Ectodermal cell (in vitro differentiated cells): ENCODE measurements at regions not wholly inside any gene's neighbourhood (a gene's known extent, or its start where the extent isn't known, plus 50 kb on each side); places are given as distances from the start of the nearest gene placed in this dataset.
"Not testable (repeated sequence)": the region's sequence is repeated elsewhere in the genome, so short reads cannot be mapped to it uniquely, and the experiment has no call there.

Experiments used
- H3K27ac ChIP-seq: 2 replicates; pipeline ENCODE4 v1.7.0; 2013; ENCODE audit warnings: mild to moderate bottlenecking, low read depth, low read length; ENCODE audit not compliant: insufficient read depth, poor library complexity, severe bottlenecking
- H3K27me3 ChIP-seq: 2 replicates; pipeline ENCODE4 v1.7.0; 2013; ENCODE audit warnings: mild to moderate bottlenecking, low read length; ENCODE audit not compliant: insufficient read depth, control insufficient read depth, poor library complexity, severe bottlenecking
- H3K36me3 ChIP-seq: one replicate; pipeline ENCODE4 v1.7.0; 2013; ENCODE audit warnings: low read length; ENCODE audit not compliant: control insufficient read depth, insufficient read depth
- H3K4me1 ChIP-seq: one replicate; pipeline ENCODE4 v1.7.0; 2013; ENCODE audit warnings: low read length; ENCODE audit not compliant: control insufficient read depth, insufficient read depth
- H3K4me3 ChIP-seq: 2 replicates; pipeline ENCODE4 v1.7.0; 2013; ENCODE audit warnings: low read depth, low read length, control low read depth; ENCODE audit not compliant: insufficient read depth
- H3K9me3 ChIP-seq: 2 replicates; pipeline ENCODE4 v1.7.0; 2013; ENCODE audit warnings: mild to moderate bottlenecking, low read length, moderate library complexity; ENCODE audit not compliant: control insufficient read depth
- WGBS, 2 experiments: methylation state at CpG; one replicate each; pipeline ENCODE4 v1.1.7; 2013; ENCODE audit warnings: missing lambda C conversion rate in 2 of 2; 5-methylcytosine and 5-hydroxymethylcytosine counted together

DNA sequence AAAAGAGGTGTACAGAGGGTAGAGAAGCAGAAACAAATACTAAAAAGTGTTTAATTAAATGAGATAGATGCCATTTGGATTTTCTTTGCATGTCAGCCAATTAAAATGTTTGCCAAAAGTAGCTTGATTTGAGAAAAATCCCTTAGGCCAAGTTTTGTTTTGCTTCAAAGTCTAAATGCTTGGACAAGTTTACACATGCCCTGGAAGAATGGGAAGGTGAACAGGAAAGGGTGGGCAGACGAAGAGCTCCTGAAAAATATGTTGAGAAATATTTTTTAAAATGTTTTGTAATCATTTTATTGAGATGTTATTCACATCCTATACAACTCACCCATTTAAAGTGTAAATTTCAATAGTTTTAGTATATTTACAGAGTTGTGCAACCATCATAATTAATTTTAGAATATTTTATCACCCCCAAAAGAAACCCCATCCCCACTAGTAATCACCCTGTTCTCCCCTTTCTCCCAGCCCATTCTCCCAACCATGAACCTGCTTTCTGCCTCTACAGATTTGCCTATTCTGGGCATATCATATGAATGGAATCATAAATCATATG, 98.5 kb upstream of the ANK3 start:
- Histone ChIP-seq H3K27me3 (no peaks in the 10 kb centered on the region), H3K27ac (no peak overlapping the region), H3K4me3 (no peak overlapping the region), H3K4me1 (no peaks in the 10 kb centered on the region), H3K36me3 (no peaks in the 10 kb centered on the region), H3K9me3 (no peaks in the 10 kb centered on the region)
- WGBS, 2 experiments = 83% methylated on average over 1 of the region's 1 CpG; no CpG with 5 or more reads in 1 of the 2 experiments

DNA sequence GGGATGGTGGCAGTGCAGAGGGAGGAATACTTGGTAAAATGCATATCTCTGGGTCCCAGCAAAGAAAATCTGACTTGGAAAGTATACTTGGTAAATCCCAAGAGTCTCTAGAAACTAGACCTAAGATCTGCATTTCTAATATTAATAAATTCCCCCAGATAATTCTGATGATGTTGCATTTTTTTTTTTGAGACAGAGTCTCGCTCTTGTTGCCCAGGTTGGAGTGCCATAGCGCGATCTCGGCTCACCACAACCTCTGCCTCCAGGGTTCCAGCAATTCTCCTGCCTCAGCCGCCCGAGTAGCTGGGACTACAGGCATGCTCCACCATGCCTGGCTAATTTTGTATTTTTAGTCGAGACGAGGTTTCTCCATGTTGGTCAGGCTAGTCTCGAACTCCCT, 97.9 kb upstream of the ANK3 start:
- Histone ChIP-seq H3K4me1 (no peaks in the 10 kb centered on the region), H3K27ac (no peak overlapping the region), H3K9me3 (no peaks in the 10 kb centered on the region), H3K27me3 (no peaks in the 10 kb centered on the region), H3K36me3 (no peaks in the 10 kb centered on the region), H3K4me3 (no peak overlapping the region)
- WGBS, 2 experiments = 80 to 84% methylated on average over 9 of the region's 9 CpGs

DNA sequence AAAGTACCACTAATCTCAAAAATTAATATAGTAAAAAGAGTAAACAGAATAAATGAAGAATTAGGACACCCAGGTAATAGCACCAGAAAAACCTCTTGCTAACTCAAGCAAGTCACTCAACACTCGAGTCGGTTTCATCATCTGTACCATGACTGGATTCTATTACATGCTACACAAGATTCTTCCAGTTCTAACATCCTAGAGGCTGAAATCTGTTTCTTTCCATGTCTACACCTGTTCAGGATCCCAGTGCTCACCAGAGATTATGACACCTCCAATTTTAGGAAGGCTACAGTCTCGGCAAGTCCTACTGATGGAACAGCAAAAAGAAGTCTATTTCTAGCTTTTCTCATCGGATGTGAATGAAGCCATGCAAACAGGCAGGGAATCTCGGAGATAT, 95.3 kb upstream of the ANK3 start:
- Histone ChIP-seq H3K27ac (no peak overlapping the region), H3K4me1 (no peaks in the 10 kb centered on the region), H3K27me3 (no peaks in the 10 kb centered on the region), H3K9me3 (no peaks in the 10 kb centered on the region), H3K4me3 (no peak overlapping the region), H3K36me3 (no peaks in the 10 kb centered on the region)
- WGBS, 2 experiments = 92 to 97% methylated on average over 5 of the region's 5 CpGs

DNA sequence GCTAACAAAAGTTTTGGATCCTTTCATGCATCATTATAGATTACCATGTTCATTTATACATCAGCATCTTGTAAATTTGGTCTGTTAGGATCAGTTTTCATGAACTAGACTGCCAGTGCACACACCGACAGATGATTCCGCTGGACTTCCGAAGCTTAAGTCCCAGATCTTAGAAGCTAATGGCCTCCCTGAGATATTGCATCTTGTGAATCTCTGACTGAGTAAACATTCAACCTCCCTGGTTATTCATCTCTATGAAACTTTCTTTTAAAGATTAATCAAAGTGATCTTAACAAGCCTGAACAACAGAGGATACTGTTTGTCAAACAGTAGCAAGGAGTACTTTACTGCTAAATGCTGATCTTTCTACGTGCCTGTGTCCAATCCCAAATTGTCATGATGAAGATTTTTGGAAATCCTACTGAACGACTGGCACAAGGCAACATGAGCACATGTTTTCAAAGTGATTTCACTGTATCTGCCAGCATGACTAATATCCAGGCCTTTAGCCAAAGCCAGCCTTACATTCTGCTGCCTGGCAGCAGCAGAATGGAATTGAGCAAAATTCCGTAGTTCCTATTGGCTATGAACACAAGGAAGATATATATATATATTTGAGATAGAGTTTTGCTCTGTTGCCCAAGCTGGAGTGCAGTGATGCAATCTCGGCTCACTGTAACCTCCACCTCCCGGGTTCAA, 91.3 kb upstream of the ANK3 start:
- H3K27ac ChIP-seq = no peak overlapping the region
- H3K27me3 ChIP-seq = no peaks in the 10 kb centered on the region
- no peaks in the 10 kb centered on the region for H3K4me1 ChIP-seq
- H3K4me3 ChIP-seq = no peak overlapping the region
- H3K36me3 ChIP-seq = no peaks in the 10 kb centered on the region
- H3K9me3 ChIP-seq = no peaks in the 10 kb centered on the region
- WGBS, 2 experiments = 91 to 97% methylated on average over 8 of the region's 8 CpGs

DNA sequence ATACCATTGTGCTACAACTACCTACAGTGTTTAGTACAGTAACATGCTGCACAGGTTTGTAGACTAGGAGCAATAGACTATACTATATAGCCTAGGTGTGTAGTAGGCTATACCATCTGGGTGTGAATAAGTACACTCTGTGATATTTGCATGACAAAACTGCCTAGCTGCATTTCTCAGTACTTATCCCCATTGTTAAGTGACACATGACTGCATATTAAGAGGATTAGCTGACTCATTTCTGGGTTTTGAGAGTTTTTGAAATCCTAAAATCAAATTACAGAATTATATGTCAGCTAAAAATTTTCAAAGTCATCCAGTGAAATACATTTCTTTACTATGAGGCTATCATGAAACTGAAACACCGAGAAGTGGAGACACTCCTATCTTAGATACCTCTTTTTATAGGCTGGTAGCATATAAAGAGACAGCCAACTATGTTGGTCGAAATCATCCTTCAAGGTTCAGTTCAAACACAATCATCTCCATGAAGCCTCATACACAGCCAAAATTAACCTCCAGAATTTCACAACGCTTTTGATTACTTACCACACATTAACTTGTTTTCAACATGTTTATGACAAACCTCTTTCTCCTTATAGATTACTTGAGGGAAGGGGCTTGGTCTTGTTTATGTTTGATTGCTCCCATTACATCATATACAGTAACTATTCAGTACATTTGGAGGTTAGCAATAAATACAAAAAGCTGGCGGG, 89.8 kb upstream of the ANK3 start:
- WGBS, 2 experiments = 89 to 94% methylated on average over 4 of the region's 4 CpGs
- no peak overlapping the region for H3K27ac ChIP-seq

DNA sequence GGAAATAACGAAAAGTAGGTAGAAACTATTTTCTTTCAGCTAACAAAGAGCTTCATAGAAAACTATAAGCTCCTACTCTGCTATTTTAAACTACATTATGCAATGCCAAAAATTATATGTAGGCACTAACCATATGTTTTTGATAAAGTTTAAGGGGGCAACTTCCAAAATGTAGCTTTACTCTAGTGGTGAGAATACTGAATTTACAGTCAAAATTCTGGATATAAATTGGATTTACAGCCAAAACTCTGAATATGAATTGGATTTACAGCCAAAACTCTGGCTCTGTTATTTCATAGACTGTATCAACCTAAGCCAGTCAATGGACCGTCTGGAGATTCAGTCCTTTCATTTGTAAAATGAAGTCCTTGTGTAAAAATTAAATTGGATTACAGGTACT, 86.8 kb upstream of the ANK3 start:
- no peaks in the 10 kb centered on the region for H3K9me3 ChIP-seq
- H3K27me3 ChIP-seq = no peaks in the 10 kb centered on the region
- H3K27ac ChIP-seq = no peak overlapping the region
- no peaks in the 10 kb centered on the region for H3K4me1 ChIP-seq
- 100% methylated on average over 2 of the region's 2 CpGs; no CpG with 5 or more reads in 1 of the 2 experiments for WGBS, 2 experiments
- H3K36me3 ChIP-seq = no peaks in the 10 kb centered on the region
- no peak overlapping the region for H3K4me3 ChIP-seq

More for the DNA sequence above, 89.8 kb upstream of the ANK3 start:
- Histone ChIP-seq H3K36me3 (no peaks in the 10 kb centered on the region), H3K4me3 (no peak overlapping the region), H3K4me1 (no peaks in the 10 kb centered on the region), H3K9me3 (no peaks in the 10 kb centered on the region), H3K27me3 (no peaks in the 10 kb centered on the region)

DNA sequence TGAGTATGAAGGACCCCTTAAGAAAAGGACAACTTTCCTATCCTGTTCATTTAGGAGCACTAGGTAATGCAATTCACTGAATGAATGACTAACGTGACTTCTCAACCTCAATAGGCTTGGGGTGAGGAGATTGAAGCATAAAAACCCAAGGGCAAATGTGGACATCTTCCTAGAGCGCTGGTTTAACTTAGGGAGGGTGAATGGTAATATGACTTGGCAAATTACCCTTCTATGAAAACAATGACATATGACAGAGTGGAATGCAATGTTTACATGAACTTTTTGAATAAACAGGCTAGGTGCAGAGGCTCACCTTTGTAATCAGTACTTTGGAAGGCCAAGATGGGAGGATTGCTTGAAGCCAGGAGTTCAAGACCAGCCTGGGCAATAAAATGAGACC, 83.9 kb upstream of the ANK3 start:
- no peaks in the 10 kb centered on the region for H3K9me3 ChIP-seq
- H3K4me3 ChIP-seq = no peak overlapping the region
- no peaks in the 10 kb centered on the region for H3K27me3 ChIP-seq
- H3K36me3 ChIP-seq = no peaks in the 10 kb centered on the region
- no peaks in the 10 kb centered on the region for H3K4me1 ChIP-seq
- WGBS, 2 experiments = 94 to 97% methylated on average over 2 of the region's 2 CpGs
- H3K27ac ChIP-seq = no peak overlapping the region

DNA sequence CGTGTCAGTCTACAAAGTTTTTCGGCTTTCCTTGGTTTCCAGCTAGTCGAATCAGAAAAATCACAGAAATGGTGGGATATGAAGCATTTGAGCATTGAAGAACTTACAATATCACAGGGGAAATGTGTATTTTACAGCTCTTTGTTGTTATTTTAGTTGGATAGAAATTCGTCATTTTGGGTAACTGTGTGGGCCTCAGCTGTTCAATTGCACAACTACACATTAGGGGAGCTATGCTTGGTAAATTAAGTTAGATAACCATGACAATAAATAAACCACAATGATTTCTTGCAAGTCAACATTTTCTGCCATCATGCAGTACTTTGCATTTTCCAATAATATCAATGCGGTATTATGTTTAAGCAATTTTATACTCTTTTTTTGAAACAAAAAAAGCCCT, 80.4 kb upstream of the ANK3 start:
- no peaks in the 10 kb centered on the region for H3K4me1 ChIP-seq
- 93 to 97% methylated on average over 4 to 5 of the region's 5 CpGs for WGBS, 2 experiments
- H3K36me3 ChIP-seq = no peaks in the 10 kb centered on the region
- no peaks in the 10 kb centered on the region for H3K27me3 ChIP-seq
- no peak overlapping the region for H3K27ac ChIP-seq
- H3K4me3 ChIP-seq = no peak overlapping the region
- H3K9me3 ChIP-seq = no peaks in the 10 kb centered on the region

DNA sequence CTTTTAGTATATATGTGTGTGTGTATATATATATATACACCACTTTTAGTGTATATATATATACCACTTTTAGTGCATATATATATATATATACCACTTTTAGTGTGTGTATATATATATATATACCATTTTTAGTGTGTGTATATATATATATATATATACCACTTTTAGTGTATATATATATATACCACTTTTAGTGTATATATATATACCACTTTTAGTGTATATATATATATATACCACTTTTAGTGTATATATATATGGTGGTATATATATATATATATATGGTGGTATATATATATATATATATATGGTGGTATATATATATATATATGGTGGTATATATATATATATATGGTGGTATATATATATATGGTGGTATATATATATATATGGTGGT, 79.5 kb upstream of the ANK3 start:
- not testable (repeated sequence) for H3K4me1 ChIP-seq, H3K27ac ChIP-seq, H3K36me3 ChIP-seq, H3K9me3 ChIP-seq, H3K4me3 ChIP-seq, H3K27me3 ChIP-seq

DNA sequence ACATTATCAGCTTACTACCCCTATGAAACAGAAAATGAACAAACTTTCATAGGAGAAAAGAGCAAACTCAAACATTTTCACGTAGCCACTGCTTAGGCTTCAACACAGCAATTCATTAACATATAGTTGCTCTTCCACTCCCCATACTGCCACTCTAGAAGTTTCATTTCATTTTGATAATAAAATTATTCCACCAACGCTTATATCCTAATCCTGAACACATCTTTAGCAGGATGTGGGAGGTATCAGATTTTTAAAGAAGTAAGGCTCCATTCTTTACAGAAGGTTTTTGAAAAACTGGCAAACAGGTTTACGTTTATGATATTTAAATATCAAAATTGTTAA, 77.5 kb upstream of the ANK3 start:
- H3K27me3 ChIP-seq = no peaks in the 10 kb centered on the region
- no peaks in the 10 kb centered on the region for H3K9me3 ChIP-seq
- no peaks in the 10 kb centered on the region for H3K4me1 ChIP-seq
- no peaks in the 10 kb centered on the region for H3K36me3 ChIP-seq
- no peak overlapping the region for H3K27ac ChIP-seq
- H3K4me3 ChIP-seq = no peak overlapping the region
- WGBS, 2 experiments = 97 to 100% methylated on average over 1 to 3 of the region's 3 CpGs
